Peyer's patch (tissue), 4 donors: ENCODE measurements at regions not wholly inside any gene's neighbourhood (a gene's known extent, or its start where the extent isn't known, plus 50 kb on each side); places are given as distances from the start of the nearest gene placed in this dataset.

ENCODE experiments used
- DNase-seq, 3 donors: peaks; one replicate each; pipeline ENCODE4 v3.0.0-alpha.2; 2017 to 2019
- H3K27ac ChIP-seq, 4 donors: fragments of 200-600 bp; sonication (generic); one replicate each; pipeline ENCODE4 v1.5.1; 2016 to 2019
- H3K27me3 ChIP-seq, 2 donors: fragments of 200-600 bp; sonication (generic); one replicate each; pipeline ENCODE4 v1.5.1; 2019
- H3K36me3 ChIP-seq, 3 donors: fragments of 200-600 bp; sonication (generic); one replicate each; pipeline ENCODE4 v1.5.1; 2016 to 2019
- H3K4me1 ChIP-seq, 4 donors: fragments of 200-600 bp; sonication (generic); one replicate each; pipeline ENCODE4 v1.5.1; 2016 to 2019
- H3K4me3 ChIP-seq, 4 donors: fragments of 200-600 bp; sonication (generic); 1 replicate in 3 of 4; 2 replicates in 1 of 4; pipeline ENCODE4 v1.5.1; 2016 to 2019; ENCODE audit warnings: mild to moderate bottlenecking in 1 of 4
- H3K9me3 ChIP-seq, 4 donors: fragments of 200-600 bp; sonication (generic); one replicate each; pipeline ENCODE4 v1.5.1; 2016 to 2019; ENCODE audit warnings: mild to moderate bottlenecking in 1 of 4
- CTCF ChIP-seq, 6 experiments: fragments of 450-650 bp in 4 of 6; fragments of 200-600 bp in 2 of 6; sonication (generic) in 1 of 6; IDR thresholded peaks; one replicate each; pipeline ENCODE4 v1.5.1; 2017 to 2019; ENCODE audit warnings: antibody characterized with exemption in 6 of 6, mild to moderate bottlenecking in 3 of 6, moderate library complexity in 1 of 6
- POLR2A ChIP-seq, 2 donors: fragments of 450-650 bp; IDR thresholded peaks; one replicate each; pipeline ENCODE4 v1.5.1; 2017; ENCODE audit warnings: antibody characterized with exemption in 2 of 2, mild to moderate bottlenecking in 2 of 2, moderate library complexity in 2 of 2

GRCh38 chr4:116444117-116444516 is 641.3 kb downstream of the TRAM1L1 start:
- no peaks in the 10 kb centered on the region for H3K9me3 ChIP-seq
- H3K4me3 ChIP-seq = no peak overlapping the region
- H3K27me3 ChIP-seq = no peaks in the 10 kb centered on the region
- TF ChIP-seq POLR2A (IDR thresholded peaks at IDR 0.05) = no peak
- no peak for TF ChIP-seq CTCF (IDR thresholded peaks at IDR 0.05)
- no peak for DNase-seq
- H3K36me3 ChIP-seq = no peaks in the 10 kb centered on the region
- no peak overlapping the region for H3K27ac ChIP-seq
- H3K4me1 ChIP-seq = no peaks in the 10 kb centered on the region

- DNase-seq = no peak
- no peaks in the 10 kb centered on the region for H3K9me3 ChIP-seq
- H3K36me3 ChIP-seq = no peaks in the 10 kb centered on the region
- no peaks in the 10 kb centered on the region for H3K4me1 ChIP-seq
- no peak for TF ChIP-seq CTCF (IDR thresholded peaks at IDR 0.05)
- no peak for TF ChIP-seq POLR2A (IDR thresholded peaks at IDR 0.05)
- no peak overlapping the region for H3K27ac ChIP-seq
- no peak overlapping the region for H3K4me3 ChIP-seq
- no peaks in the 10 kb centered on the region for H3K27me3 ChIP-seq
Observed at GRCh38 chr4:116438981-116439729, 646.2 kb downstream of the TRAM1L1 start.

- no peaks in the 10 kb centered on the region for H3K36me3 ChIP-seq
- TF ChIP-seq CTCF (IDR thresholded peaks at IDR 0.05) (no peak), POLR2A (IDR thresholded peaks at IDR 0.05) (no peak)
- no peak overlapping the region for H3K4me3 ChIP-seq
- H3K4me1 ChIP-seq = no peaks in the 10 kb centered on the region
- no peak overlapping the region for H3K27ac ChIP-seq
- no peaks in the 10 kb centered on the region for H3K27me3 ChIP-seq
- DNase-seq = no peak
- no peaks in the 10 kb centered on the region for H3K9me3 ChIP-seq
Observed at GRCh38 chr4:116438417-116438816, 647.0 kb downstream of the TRAM1L1 start.

GRCh38 chr4:116427666-116428065 is 657.7 kb downstream of the TRAM1L1 start:
- no peaks in the 10 kb centered on the region for H3K36me3 ChIP-seq
- no peak overlapping the region for H3K27ac ChIP-seq
- TF ChIP-seq CTCF (IDR thresholded peaks at IDR 0.05) (no peak), POLR2A (IDR thresholded peaks at IDR 0.05) (no peak)
- DNase-seq = no peak
- peaks cover 0 to 6% (median 0%) of the 10 kb centered on the region in 4 donors for H3K9me3 ChIP-seq
- no peak overlapping the region for H3K4me3 ChIP-seq
- no peaks in the 10 kb centered on the region for H3K4me1 ChIP-seq
- no peaks in the 10 kb centered on the region for H3K27me3 ChIP-seq

- H3K27ac ChIP-seq = no peak overlapping the region
- no peaks in the 10 kb centered on the region for H3K27me3 ChIP-seq
- no peak overlapping the region for H3K4me3 ChIP-seq
- DNase-seq = no peak
- TF ChIP-seq CTCF (IDR thresholded peaks at IDR 0.05) (no peak), POLR2A (IDR thresholded peaks at IDR 0.05) (no peak)
- H3K9me3 ChIP-seq = no peaks in the 10 kb centered on the region
- H3K36me3 ChIP-seq = no peaks in the 10 kb centered on the region
- H3K4me1 ChIP-seq = no peaks in the 10 kb centered on the region
Observed at GRCh38 chr4:116413222-116413621, 672.2 kb downstream of the TRAM1L1 start.
